ENCODE measurements at regions not wholly inside any gene's neighbourhood (a gene's known extent, or its start where the extent isn't known, plus 50 kb on each side); places are given as distances from the start of the nearest gene placed in this dataset.

- TF ChIP-seq, protein P1, sequence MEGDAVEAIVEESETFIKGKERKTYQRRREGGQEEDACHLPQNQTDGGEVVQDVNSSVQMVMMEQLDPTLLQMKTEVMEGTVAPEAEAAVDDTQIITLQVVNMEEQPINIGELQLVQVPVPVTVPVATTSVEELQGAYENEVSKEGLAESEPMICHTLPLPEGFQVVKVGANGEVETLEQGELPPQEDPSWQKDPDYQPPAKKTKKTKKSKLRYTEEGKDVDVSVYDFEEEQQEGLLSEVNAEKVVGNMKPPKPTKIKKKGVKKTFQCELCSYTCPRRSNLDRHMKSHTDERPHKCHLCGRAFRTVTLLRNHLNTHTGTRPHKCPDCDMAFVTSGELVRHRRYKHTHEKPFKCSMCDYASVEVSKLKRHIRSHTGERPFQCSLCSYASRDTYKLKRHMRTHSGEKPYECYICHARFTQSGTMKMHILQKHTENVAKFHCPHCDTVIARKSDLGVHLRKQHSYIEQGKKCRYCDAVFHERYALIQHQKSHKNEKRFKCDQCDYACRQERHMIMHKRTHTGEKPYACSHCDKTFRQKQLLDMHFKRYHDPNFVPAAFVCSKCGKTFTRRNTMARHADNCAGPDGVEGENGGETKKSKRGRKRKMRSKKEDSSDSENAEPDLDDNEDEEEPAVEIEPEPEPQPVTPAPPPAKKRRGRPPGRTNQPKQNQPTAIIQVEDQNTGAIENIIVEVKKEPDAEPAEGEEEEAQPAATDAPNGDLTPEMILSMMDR (IDR thresholded peaks at IDR 0.05) = no peak
- no peak for TF ChIP-seq POLR2A (IDR thresholded peaks at IDR 0.05)
- no peak for TF ChIP-seq POLR2AphosphoS5 (IDR thresholded peaks at IDR 0.05)
Observed at GRCh38 chr4:121449416-121449815, 68.6 kb upstream of the QRFPR start.

Data from suprapubic skin (tissue), 4 donors.